ENCODE measurements at regions not wholly inside any gene's neighbourhood (a gene's known extent, or its start where the extent isn't known, plus 50 kb on each side); places are given as distances from the start of the nearest gene placed in this dataset.

DNA sequence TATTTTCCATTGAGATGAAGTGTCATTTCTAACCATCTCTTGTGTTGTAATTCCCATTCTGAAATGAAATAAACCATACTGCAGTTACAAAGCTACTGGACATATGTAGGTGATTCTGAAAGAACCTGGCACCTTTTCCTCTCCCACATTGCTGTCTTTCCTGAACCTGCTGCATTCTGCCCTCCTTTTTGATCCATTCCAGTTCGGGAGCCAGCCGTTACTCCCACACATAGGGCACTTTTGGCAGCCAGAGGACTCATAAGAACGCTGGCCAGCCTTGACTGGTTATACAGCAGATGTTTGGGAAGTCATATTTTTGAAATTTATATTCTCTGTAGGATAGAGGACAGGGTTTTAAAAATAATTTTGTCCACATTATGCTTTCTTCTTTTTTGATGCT lies 369.8 kb upstream of the CDH7 start:
- H4K20me1 ChIP-seq (ENCODE audit: insufficient read depth) = no peaks in the 10 kb centered on the region
- no peaks in the 10 kb centered on the region for H3K27me3 ChIP-seq (ENCODE audit: insufficient read depth, low read depth)
- no peak overlapping the region for H3K9ac ChIP-seq
- no peak overlapping the region for H2AFZ ChIP-seq (ENCODE audit: low read depth)
- no peaks in the 10 kb centered on the region for H3K4me1 ChIP-seq (ENCODE audit: low read depth, poor library complexity, severe bottlenecking)
- H3K4me3 ChIP-seq (IDR thresholded peaks at IDR 0.05; ENCODE audit: insufficient read depth, low read depth, low read length) = no peak overlapping the region
- H3K4me2 ChIP-seq = no peak overlapping the region
- H3K27ac ChIP-seq = no peak overlapping the region
- H3K36me3 ChIP-seq (ENCODE audit: insufficient read depth) = no peaks in the 10 kb centered on the region
- TF ChIP-seq, protein P1, sequence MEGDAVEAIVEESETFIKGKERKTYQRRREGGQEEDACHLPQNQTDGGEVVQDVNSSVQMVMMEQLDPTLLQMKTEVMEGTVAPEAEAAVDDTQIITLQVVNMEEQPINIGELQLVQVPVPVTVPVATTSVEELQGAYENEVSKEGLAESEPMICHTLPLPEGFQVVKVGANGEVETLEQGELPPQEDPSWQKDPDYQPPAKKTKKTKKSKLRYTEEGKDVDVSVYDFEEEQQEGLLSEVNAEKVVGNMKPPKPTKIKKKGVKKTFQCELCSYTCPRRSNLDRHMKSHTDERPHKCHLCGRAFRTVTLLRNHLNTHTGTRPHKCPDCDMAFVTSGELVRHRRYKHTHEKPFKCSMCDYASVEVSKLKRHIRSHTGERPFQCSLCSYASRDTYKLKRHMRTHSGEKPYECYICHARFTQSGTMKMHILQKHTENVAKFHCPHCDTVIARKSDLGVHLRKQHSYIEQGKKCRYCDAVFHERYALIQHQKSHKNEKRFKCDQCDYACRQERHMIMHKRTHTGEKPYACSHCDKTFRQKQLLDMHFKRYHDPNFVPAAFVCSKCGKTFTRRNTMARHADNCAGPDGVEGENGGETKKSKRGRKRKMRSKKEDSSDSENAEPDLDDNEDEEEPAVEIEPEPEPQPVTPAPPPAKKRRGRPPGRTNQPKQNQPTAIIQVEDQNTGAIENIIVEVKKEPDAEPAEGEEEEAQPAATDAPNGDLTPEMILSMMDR (conservative IDR thresholded peaks at IDR 0.05; ENCODE audit: low read depth, low read length) = no peak
- H3K79me2 ChIP-seq (ENCODE audit: insufficient read depth, low read depth) = no peaks in the 10 kb centered on the region

DNA sequence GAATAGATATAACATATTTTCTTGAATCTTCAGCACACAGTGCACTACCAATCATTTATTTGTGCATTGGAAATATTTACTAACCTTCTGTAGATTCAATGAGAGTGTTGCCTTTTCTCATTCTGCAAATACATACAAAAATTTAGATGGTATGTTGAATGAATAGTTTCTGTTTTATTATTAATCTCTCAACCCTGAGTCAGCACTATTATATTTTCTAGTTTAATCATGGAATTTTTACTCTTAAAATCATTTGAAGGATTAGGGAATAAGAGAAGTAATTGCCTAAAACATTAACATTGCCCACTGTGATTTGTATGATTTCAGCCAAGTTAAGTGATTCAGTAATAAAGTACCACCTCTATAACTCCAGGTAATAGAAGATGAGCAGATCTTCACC lies 370.2 kb upstream of the CDH7 start:
- TF ChIP-seq, protein P1 (conservative IDR thresholded peaks at IDR 0.05; ENCODE audit: low read depth, low read length) = no peak
- Histone ChIP-seq H3K4me2 (no peak overlapping the region), H3K27ac (no peak overlapping the region), H3K79me2 (ENCODE audit: insufficient read depth, low read depth) (no peaks in the 10 kb centered on the region), H3K4me3 (IDR thresholded peaks at IDR 0.05; ENCODE audit: insufficient read depth, low read depth, low read length) (no peak overlapping the region), H2AFZ (ENCODE audit: low read depth) (no peak overlapping the region), H3K36me3 (ENCODE audit: insufficient read depth) (no peaks in the 10 kb centered on the region), H3K4me1 (ENCODE audit: low read depth, poor library complexity, severe bottlenecking) (no peaks in the 10 kb centered on the region), H3K27me3 (ENCODE audit: insufficient read depth, low read depth) (no peaks in the 10 kb centered on the region), H3K9ac (no peak overlapping the region), H4K20me1 (ENCODE audit: insufficient read depth) (no peaks in the 10 kb centered on the region)

DNA sequence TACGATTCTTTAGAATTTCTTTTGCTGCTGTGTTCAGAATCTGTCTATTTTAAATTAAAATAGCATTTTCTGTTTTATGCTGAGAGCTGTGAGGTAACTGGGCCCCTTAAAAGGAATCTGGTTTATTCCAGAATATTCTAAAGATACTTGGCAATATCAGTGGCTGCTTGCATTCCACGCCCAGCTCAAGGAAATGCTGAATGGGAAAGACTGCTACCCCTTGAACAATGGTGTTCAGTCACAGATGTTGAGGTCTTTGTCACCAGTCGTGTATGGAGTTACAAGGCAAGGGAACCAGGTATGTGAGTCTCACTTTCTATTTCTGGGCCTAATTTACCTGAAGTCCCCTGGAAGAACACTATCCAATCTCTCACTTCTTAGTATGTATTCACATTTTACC lies 377.9 kb upstream of the CDH7 start:
- Histone ChIP-seq H4K20me1 (ENCODE audit: insufficient read depth) (no peaks in the 10 kb centered on the region), H3K27me3 (ENCODE audit: insufficient read depth, low read depth) (no peaks in the 10 kb centered on the region), H3K9ac (no peak overlapping the region), H3K4me1 (ENCODE audit: low read depth, poor library complexity, severe bottlenecking) (no peaks in the 10 kb centered on the region), H2AFZ (ENCODE audit: low read depth) (no peak overlapping the region), H3K4me3 (IDR thresholded peaks at IDR 0.05; ENCODE audit: insufficient read depth, low read depth, low read length) (no peak overlapping the region), H3K4me2 (no peak overlapping the region), H3K27ac (no peak overlapping the region), H3K79me2 (ENCODE audit: insufficient read depth, low read depth) (no peaks in the 10 kb centered on the region), H3K36me3 (ENCODE audit: insufficient read depth) (no peaks in the 10 kb centered on the region)
- TF ChIP-seq, protein P1 (conservative IDR thresholded peaks at IDR 0.05; ENCODE audit: low read depth, low read length) = no peak

DNA sequence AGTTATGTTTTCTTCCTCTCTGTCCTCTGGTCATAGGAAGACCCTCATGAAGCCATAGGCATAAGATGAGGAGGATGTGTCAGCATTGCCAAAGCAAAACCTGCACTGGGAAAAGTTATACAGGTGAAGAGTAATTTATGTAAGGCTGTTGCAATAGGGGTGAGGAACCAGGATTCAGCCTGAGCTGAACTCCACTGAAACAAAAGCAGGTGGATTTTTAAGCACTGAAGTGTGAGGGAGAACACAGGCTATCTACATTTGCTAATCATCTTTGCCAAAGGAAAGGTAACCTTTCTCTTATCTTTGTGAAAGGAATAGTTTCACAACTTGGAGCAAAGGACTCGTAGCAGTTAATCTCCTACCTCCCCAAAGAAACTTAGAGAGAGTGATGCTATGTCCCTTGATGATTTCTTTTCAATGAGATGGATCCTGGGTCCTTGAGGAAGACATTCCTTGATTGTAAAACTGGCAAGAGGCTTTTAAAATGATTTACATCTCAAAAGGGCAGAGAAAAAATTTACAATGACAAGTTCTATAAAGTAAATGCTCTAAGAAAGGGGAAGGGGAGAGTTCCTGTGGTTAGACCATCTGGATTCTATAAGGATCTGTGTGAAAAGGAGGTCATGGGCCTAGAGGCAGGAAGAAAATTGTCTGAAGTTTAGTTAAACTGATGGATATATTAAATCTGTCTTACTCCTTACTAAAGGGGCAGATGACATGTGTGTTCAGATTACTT lies 385.4 kb upstream of the CDH7 start:
- H3K27ac ChIP-seq = no peak overlapping the region
- TF ChIP-seq, protein P1 (conservative IDR thresholded peaks at IDR 0.05; ENCODE audit: low read depth, low read length) = no peak
- H3K9ac ChIP-seq = no peak overlapping the region
- no peak overlapping the region for H2AFZ ChIP-seq (ENCODE audit: low read depth)
- no peaks in the 10 kb centered on the region for H3K36me3 ChIP-seq (ENCODE audit: insufficient read depth)
- H4K20me1 ChIP-seq (ENCODE audit: insufficient read depth) = no peaks in the 10 kb centered on the region
- H3K27me3 ChIP-seq (ENCODE audit: insufficient read depth, low read depth) = no peaks in the 10 kb centered on the region
- no peaks in the 10 kb centered on the region for H3K4me1 ChIP-seq (ENCODE audit: low read depth, poor library complexity, severe bottlenecking)
- no peak overlapping the region for H3K4me3 ChIP-seq (IDR thresholded peaks at IDR 0.05; ENCODE audit: insufficient read depth, low read depth, low read length)
- H3K4me2 ChIP-seq = no peak overlapping the region
- no peaks in the 10 kb centered on the region for H3K79me2 ChIP-seq (ENCODE audit: insufficient read depth, low read depth)

Measured in KMS-11 (cell line).